ENCODE measurements at regions not wholly inside any gene's neighbourhood (a gene's known extent, or its start where the extent isn't known, plus 50 kb on each side); places are given as distances from the start of the nearest gene placed in this dataset.

DNA sequence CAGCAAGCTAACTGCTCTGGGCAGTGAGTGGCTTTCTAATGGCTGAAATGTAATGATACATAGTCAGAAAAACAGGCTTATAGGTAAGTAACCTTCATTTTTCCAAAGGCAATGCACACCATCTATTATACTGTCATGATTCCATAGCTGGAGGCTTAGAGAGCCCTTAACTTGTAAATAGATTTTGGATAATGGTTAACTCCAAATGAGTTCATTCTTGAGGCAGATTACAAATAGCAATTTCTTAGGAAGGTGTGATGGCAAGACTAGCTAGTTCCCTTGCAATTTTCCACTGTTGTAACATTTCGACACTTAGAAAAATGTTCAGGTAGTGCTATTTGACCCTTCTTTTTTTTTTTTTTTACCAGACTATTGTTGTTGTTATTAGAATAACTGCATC lies 789.8 kb upstream of the PCDH9 start:
- TF ChIP-seq EZH2phosphoT487 (IDR thresholded peaks at IDR 0.05; ENCODE audit: insufficient read depth, low read depth): no peak
- no peak for TF ChIP-seq EZH2 (IDR thresholded peaks at IDR 0.05; ENCODE audit: insufficient read depth, poor library complexity, severe bottlenecking)

Measured in GM23248 (cell line).